Cardiac septum (tissue), 1 donor: ENCODE measurements at regions not wholly inside any gene's neighbourhood (a gene's known extent, or its start where the extent isn't known, plus 50 kb on each side); places are given as distances from the start of the nearest gene placed in this dataset.
"Not testable (repeated sequence)": the region's sequence is repeated elsewhere in the genome, so short reads cannot be mapped to it uniquely, and the experiment has no call there.

Experiments used
- DNase-seq: peaks from one replicate; pipeline ENCODE4 v3.0.0-alpha.2; 2020; ENCODE audit warnings: low spot score
- intact Hi-C: fragments of 100-400 bp; cut with DNase I; formaldehyde crosslinking; loops from one replicate; pipeline ENCODE4 v1.14.0; 2022
- donor health status: DM: no; HTN: no; CAD: no.

- DNase-seq, intact Hi-C loops: not testable (repeated sequence)
These were observed 133.1 kb downstream of the CENPC start for GRCh38 chr4:67412153-67412712.

GRCh38 chr4:67403342-67403741 is 142.0 kb downstream of the CENPC start:
- intact Hi-C loops: no loop called here
- DNase-seq: no peak

- intact Hi-C loops: no loop called here
- no peak for DNase-seq
These were observed 143.4 kb downstream of the CENPC start for GRCh38 chr4:67401902-67402301.

GRCh38 chr4:67397931-67398330 is 147.4 kb downstream of the CENPC start:
- no peak for DNase-seq
- intact Hi-C loops: no loop called here

GRCh38 chr4:67397031-67397430 is 148.3 kb downstream of the CENPC start:
- no peak for DNase-seq
- intact Hi-C loops: no loop called here

- DNase-seq: no peak
- intact Hi-C loops: no loop called here
These were observed 149.3 kb downstream of the CENPC start for GRCh38 chr4:67396008-67396407.

GRCh38 chr4:67394879-67395278 is 150.4 kb downstream of the CENPC start:
- no peak for DNase-seq
- intact Hi-C loops: no loop called here

- intact Hi-C loops: no loop called here
- no peak for DNase-seq
These were observed 151.5 kb downstream of the CENPC start for GRCh38 chr4:67393699-67394281.

- intact Hi-C loops: no loop called here
- no peak for DNase-seq
These were observed 152.3 kb downstream of the CENPC start for GRCh38 chr4:67393007-67393406.

- DNase-seq, intact Hi-C loops: not testable (repeated sequence)
These were observed 163.9 kb downstream of the CENPC start for GRCh38 chr4:67381406-67381804.

GRCh38 chr4:67380702-67381405 is 164.4 kb downstream of the CENPC start:
- DNase-seq, intact Hi-C loops: not testable (repeated sequence)

GRCh38 chr4:67380154-67380553 is 165.1 kb downstream of the CENPC start:
- no peak for DNase-seq

GRCh38 chr4:67375291-67375690 is 170.0 kb downstream of the CENPC start:
- intact Hi-C loops: no loop called here
- DNase-seq: no peak

More at GRCh38 chr4:67380154-67380553, 165.1 kb downstream of the CENPC start:
- intact Hi-C loops: no loop called here

- no peak for DNase-seq
- intact Hi-C loops: no loop called here
These were observed 173.7 kb downstream of the CENPC start for GRCh38 chr4:67371615-67372014.

- intact Hi-C loops: no loop called here
- DNase-seq: no peak
These were observed 178.9 kb downstream of the CENPC start for GRCh38 chr4:67366311-67366861.

- intact Hi-C loops: no loop called here
- no peak for DNase-seq
These were observed 179.6 kb downstream of the CENPC start for GRCh38 chr4:67365661-67366245.

- no peak for DNase-seq
- intact Hi-C loops: no loop called here
These were observed 189.5 kb downstream of the CENPC start for GRCh38 chr4:67355806-67356205.

GRCh38 chr4:67346654-67347053 is 198.6 kb downstream of the CENPC start:
- intact Hi-C loops: no loop called here
- DNase-seq: no peak

- intact Hi-C loops: no loop called here
- no peak for DNase-seq
These were observed 200.5 kb downstream of the CENPC start for GRCh38 chr4:67344594-67345380.

GRCh38 chr4:67343199-67343598 is 202.1 kb downstream of the CENPC start:
- DNase-seq: no peak

More at GRCh38 chr4:67343199-67343598, 202.1 kb downstream of the CENPC start:
- intact Hi-C loops: no loop called here
